ENCODE measurements at regions not wholly inside any gene's neighbourhood (a gene's known extent, or its start where the extent isn't known, plus 50 kb on each side); places are given as distances from the start of the nearest gene placed in this dataset.

DNA sequence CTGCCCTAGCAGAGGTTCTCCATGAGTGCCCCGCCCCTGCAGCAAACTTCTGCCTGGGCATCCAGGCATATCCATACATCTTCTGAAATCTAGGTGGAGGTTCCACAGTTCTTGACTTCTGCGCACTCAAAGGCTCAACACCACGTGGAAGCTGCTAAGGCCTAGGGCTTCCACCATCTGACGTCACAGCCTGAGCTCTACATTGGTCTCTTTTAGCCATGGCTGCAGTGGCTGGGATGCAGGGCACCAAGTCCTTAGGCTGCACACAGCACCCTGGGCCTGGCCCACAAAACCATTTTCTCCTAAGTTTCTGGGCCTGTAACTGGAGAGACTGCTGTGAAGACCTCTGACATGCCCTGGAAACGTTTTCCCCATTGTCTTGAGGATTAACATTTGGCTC lies 272.6 kb upstream of the PLXNA2 start:
- no peak for TF ChIP-seq EZH2 (IDR thresholded peaks at IDR 0.05; ENCODE audit: borderline replicate concordance, low read length)
- TF ChIP-seq, protein P1, sequence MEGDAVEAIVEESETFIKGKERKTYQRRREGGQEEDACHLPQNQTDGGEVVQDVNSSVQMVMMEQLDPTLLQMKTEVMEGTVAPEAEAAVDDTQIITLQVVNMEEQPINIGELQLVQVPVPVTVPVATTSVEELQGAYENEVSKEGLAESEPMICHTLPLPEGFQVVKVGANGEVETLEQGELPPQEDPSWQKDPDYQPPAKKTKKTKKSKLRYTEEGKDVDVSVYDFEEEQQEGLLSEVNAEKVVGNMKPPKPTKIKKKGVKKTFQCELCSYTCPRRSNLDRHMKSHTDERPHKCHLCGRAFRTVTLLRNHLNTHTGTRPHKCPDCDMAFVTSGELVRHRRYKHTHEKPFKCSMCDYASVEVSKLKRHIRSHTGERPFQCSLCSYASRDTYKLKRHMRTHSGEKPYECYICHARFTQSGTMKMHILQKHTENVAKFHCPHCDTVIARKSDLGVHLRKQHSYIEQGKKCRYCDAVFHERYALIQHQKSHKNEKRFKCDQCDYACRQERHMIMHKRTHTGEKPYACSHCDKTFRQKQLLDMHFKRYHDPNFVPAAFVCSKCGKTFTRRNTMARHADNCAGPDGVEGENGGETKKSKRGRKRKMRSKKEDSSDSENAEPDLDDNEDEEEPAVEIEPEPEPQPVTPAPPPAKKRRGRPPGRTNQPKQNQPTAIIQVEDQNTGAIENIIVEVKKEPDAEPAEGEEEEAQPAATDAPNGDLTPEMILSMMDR (conservative IDR thresholded peaks at IDR 0.05 in 1 of 2, IDR thresholded peaks at IDR 0.05 in 1 of 2; ENCODE audit: extremely low read depth in 1 of 2, insufficient read depth in 1 of 2, low read depth in 1 of 2, low read length in 2 of 2) = no peak
